Right lobe of liver (tissue), 6 donors: ENCODE measurements at regions not wholly inside any gene's neighbourhood (a gene's known extent, or its start where the extent isn't known, plus 50 kb on each side); places are given as distances from the start of the nearest gene placed in this dataset.
A peak's percentile ranks its signal among the peaks of the same experiment; 100 is the strongest.

Experiments used
- ATAC-seq, 4 donors: fragments of 200-7000 bp; cut with Tn5 transposase; one replicate each; pipeline ENCODE4 v1.9.1; 2020; ENCODE audit warnings: mild to moderate bottlenecking in 4 of 4, moderate library complexity in 4 of 4
- DNase-seq, 3 donors: peaks; one replicate each; pipeline ENCODE4 v3.0.0-alpha.2; 2020
- H3K27ac ChIP-seq, 3 donors: fragments of 200-600 bp; one replicate each; pipeline ENCODE4 v1.8.0; 2022
- H3K27me3 ChIP-seq, 2 donors: fragments of 200-600 bp; one replicate each; pipeline ENCODE4 v1.8.0; 2022
- H3K36me3 ChIP-seq, 4 donors: fragments of 200-600 bp; sonication (generic) in 1 of 4; one replicate each; pipeline versions ENCODE4 v1.5.1 to v1.8.0; 2017 to 2022; ENCODE audit warnings: control low read depth in 1 of 4
- H3K4me1 ChIP-seq, 4 donors: fragments of 200-600 bp; sonication (generic) in 1 of 4; one replicate each; pipeline versions ENCODE4 v1.5.1 to v1.8.0; 2017 to 2022; ENCODE audit warnings: control low read depth in 1 of 4
- H3K4me3 ChIP-seq, 3 donors: fragments of 200-600 bp; one replicate each; pipeline ENCODE4 v1.8.0; 2022
- H3K9me3 ChIP-seq, 4 donors: fragments of 200-600 bp; sonication (generic) in 1 of 4; one replicate each; pipeline versions ENCODE4 v1.5.1 to v1.8.0; 2017 to 2022; ENCODE audit warnings: control low read depth in 1 of 4
- POLR2A ChIP-seq: fragments of 450-650 bp; IDR thresholded peaks from one replicate; pipeline ENCODE4 v1.6.1; 2017; ENCODE audit warnings: antibody characterized with exemption, mild to moderate bottlenecking
- WGBS: methylation state at CpG from one replicate; pipeline ENCODE4 v1.1.6; 2018; ENCODE audit warnings: low coverage, low lambda C conversion rate; ENCODE audit not compliant: insufficient coverage; ENCODE audit errors: missing lambda C conversion rate; 5-methylcytosine and 5-hydroxymethylcytosine counted together
- intact Hi-C, 2 donors: fragments of 100-400 bp; cut with DNase I; formaldehyde crosslinking; loops; one replicate each; pipeline versions ENCODE4 v1.11.2 to v1.14.1; 2022
- TF ChIP-seq, protein P1 (sequence below), 4 donors: fragments of 200-600 bp in 3 of 4; fragments of 450-650 bp in 1 of 4; IDR thresholded peaks; one replicate each; pipeline versions ENCODE4 v1.5.1 to v1.8.0; 2016 to 2022; ENCODE audit warnings: antibody characterized with exemption in 4 of 4, mild to moderate bottlenecking in 2 of 4
- donor health status: DM: no; HTN: yes; CAD: no.
- donor health status: DM: no; HTN: no; CAD: no.
- donor health status: DM: no; HTN: no; CAD: no.
- donor health status: DM: no; HTN: yes; CAD: no.
- donor health status: DM: no; HTN: yes; CAD: no.

DNA sequence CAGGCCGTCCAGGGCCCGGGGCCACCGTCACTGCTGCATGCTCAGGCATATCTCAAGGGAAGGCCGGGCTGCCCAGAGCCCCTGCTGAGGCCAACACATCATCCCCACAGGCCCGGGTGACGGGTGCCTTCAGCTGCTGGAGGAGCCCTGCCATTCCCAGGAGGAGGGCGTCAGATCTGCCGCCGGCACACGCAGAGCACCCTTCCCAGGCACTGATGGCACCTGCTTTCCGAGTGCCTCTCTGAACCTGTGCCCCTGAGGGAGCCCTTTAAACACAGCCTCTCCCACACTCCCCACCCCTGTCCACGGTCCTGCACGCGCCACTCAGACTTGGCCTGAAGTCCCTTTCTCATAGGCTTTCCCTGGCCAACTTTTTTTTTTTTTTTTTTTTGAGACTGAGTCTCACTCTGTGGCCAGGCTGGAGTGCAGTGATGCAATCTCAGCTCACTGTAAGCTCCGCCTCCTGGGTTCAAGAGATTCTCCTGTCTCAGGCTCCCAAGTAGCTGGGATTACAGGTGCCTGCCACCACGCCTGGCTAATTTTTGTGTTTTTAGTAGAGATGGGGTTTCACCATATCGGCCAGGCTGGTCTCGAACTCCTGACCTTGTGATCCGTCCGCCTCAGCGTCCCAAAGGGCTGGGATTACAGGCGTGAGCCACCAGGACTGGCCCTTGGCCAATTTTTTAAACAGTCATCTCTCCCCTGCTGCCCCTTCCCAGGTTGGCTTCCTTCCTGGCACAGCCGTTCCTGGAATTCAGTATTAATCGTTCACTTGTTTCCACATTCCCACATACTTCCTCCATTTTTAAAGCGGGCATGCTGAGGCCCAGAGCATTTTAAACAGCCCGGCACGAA lies 211.7 kb downstream of the NDUFA10 start:
- no peak for TF ChIP-seq POLR2A
- TF ChIP-seq, protein P1, sequence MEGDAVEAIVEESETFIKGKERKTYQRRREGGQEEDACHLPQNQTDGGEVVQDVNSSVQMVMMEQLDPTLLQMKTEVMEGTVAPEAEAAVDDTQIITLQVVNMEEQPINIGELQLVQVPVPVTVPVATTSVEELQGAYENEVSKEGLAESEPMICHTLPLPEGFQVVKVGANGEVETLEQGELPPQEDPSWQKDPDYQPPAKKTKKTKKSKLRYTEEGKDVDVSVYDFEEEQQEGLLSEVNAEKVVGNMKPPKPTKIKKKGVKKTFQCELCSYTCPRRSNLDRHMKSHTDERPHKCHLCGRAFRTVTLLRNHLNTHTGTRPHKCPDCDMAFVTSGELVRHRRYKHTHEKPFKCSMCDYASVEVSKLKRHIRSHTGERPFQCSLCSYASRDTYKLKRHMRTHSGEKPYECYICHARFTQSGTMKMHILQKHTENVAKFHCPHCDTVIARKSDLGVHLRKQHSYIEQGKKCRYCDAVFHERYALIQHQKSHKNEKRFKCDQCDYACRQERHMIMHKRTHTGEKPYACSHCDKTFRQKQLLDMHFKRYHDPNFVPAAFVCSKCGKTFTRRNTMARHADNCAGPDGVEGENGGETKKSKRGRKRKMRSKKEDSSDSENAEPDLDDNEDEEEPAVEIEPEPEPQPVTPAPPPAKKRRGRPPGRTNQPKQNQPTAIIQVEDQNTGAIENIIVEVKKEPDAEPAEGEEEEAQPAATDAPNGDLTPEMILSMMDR (IDR thresholded peaks at IDR 0.05), result no peak
- intact Hi-C loops, result no loop called here
- Histone ChIP-seq H3K27me3 (no peaks in the 10 kb centered on the region), H3K4me1 (no peaks in the 10 kb centered on the region), H3K4me3 (no peak overlapping the region), H3K27ac (no peak overlapping the region), H3K9me3 (no peaks in the 10 kb centered on the region), H3K36me3 (no peaks in the 10 kb centered on the region)
- ATAC-seq (peak in 1 of 4 donors; percentile 19), DNase-seq (peak in 2 of 3 donors; percentile 38 to 45)
- 50% methylated on average over 12 of the region's 27 CpGs for WGBS

DNA sequence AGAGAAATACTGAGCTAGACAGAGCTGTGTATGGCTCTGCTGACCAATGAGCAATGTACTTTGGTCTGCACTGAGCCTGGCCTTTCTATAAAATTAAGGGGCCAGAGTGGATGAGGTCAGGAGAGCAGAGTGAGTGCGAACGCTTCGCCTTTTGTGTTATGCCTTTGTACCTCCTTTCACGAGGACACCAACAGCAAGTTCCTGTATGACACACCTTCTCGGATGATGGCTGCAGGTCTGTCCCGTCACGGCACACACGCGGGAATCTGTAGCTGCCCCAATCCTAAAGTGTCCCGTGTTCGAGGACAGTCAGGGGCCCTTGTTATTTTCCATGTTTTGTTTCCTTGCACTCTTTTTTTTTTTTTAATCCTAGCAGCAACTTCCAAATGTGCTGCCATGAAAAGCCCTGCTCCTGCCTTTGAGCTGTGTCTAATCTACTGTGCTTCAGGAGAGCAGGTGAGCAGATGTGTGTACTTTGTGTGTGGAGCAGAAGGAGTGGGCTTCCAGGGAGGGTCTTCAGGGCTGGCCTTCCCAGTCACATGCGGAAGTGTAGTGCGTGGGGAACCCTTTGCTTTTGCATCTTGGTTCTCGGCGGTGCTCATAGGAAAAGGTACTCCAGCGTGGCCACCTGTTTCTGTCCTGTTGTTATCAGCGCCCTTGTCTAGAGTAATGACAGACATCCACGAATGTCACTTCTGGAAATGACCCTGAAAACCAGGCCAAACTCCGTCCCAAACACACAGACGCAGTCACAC lies 213.2 kb downstream of the NDUFA10 start:
- TF ChIP-seq POLR2A, result no peak
- TF ChIP-seq, protein P1 (IDR thresholded peaks at IDR 0.05), result no peak
- ATAC-seq (no peak), DNase-seq (peak in 2 of 3 donors; percentile 12 to 31)
- Histone ChIP-seq H3K9me3 (no peaks in the 10 kb centered on the region), H3K36me3 (no peaks in the 10 kb centered on the region), H3K27ac (no peak overlapping the region), H3K27me3 (no peaks in the 10 kb centered on the region), H3K4me3 (no peak overlapping the region), H3K4me1 (no peaks in the 10 kb centered on the region)
- WGBS, result 71% methylated on average over 14 of the region's 20 CpGs
- intact Hi-C loops, result no loop called here

DNA sequence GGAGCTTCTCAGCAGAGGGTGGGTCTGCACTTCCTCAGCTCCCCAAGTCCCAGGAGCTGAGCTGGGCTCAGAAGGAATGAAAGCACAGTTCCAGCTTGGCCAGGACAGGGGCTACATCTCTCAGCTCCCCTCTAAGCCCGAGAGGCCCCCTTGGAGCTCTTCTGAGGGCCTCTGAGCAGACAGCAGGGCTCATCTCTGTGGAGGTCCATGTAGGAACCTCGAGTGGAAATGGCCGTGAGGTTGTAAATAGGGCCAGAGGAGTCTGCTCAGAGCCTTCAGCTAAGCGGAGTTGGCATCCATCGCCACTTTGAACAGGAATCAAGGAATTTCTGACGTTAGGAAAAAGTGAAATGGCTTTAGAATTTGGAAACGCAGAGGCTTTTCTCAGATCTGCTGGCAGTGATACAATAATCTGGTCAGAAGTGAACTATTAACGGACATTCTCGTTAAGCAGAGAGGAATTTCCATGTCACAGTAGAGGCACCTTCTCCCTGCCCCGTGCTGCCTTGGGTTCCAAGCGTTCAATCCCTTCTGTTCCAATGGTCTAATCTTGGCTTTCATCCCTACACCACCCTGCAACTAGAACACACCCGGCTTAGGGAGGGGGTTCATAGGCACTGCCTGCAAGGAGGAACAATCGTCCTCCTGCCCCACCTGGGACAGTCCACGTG lies 213.9 kb downstream of the NDUFA10 start:
- TF ChIP-seq POLR2A, result no peak
- TF ChIP-seq, protein P1 (IDR thresholded peaks at IDR 0.05), result no peak
- Histone ChIP-seq H3K27ac (no peak overlapping the region), H3K9me3 (no peaks in the 10 kb centered on the region), H3K27me3 (no peaks in the 10 kb centered on the region), H3K4me1 (no peaks in the 10 kb centered on the region), H3K4me3 (no peak overlapping the region), H3K36me3 (no peaks in the 10 kb centered on the region)
- intact Hi-C loops, result no loop called here
- DNase-seq (peak in 2 of 3 donors; percentile 15 to 19), ATAC-seq (no peak)
- WGBS, result 45% methylated on average over 11 of the region's 14 CpGs

DNA sequence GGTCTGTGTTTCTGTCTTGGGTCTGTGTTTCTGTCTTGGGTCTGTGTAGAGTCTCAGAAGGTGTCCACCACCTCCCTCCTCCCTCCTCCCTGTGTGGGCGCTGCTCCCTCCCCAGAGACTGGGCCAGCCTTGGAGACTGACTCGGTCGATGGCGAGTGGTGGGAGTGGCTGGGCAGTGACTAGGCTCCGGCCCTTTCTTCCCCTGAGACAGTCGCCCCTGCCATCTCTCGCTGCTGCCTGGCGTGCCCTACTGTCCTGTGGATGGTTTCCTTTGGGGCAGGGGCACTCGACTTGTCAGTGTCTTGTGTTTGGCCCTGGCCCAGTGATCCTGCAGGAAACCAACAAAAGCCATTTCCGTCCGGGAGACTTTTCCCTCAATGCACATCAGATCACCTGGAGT lies 215.8 kb downstream of the NDUFA10 start:
- Histone ChIP-seq H3K27ac (no peak overlapping the region), H3K36me3 (no peaks in the 10 kb centered on the region), H3K9me3 (no peaks in the 10 kb centered on the region), H3K4me1 (no peaks in the 10 kb centered on the region), H3K4me3 (no peak overlapping the region), H3K27me3 (no peaks in the 10 kb centered on the region)
- 48% methylated on average over 3 of the region's 11 CpGs for WGBS
- TF ChIP-seq POLR2A, result no peak
- TF ChIP-seq, protein P1 (IDR thresholded peaks at IDR 0.05), result no peak
- intact Hi-C loops, result no loop called here
- DNase-seq, result peak in 2 of 3 donors; percentile 37 to 49
- no peak for ATAC-seq
